Colonic mucosa (tissue), 4 donors: ENCODE measurements at regions not wholly inside any gene's neighbourhood (a gene's known extent, or its start where the extent isn't known, plus 50 kb on each side); places are given as distances from the start of the nearest gene placed in this dataset.

ENCODE experiments used
- DNase-seq: peaks from one replicate; pipeline ENCODE4 v3.0.0-alpha.2; 2020
- H3K27ac ChIP-seq: fragments of 200-600 bp; one replicate; pipeline ENCODE4 v1.8.0; 2021
- H3K27me3 ChIP-seq: fragments of 200-600 bp; one replicate; pipeline ENCODE4 v1.8.0; 2021
- H3K36me3 ChIP-seq: fragments of 200-600 bp; one replicate; pipeline ENCODE4 v1.8.0; 2021
- H3K4me1 ChIP-seq: fragments of 200-600 bp; one replicate; pipeline ENCODE4 v1.8.0; 2021; ENCODE audit warnings: mild to moderate bottlenecking
- H3K4me3 ChIP-seq: fragments of 200-600 bp; one replicate; pipeline ENCODE4 v1.8.0; 2021
- H3K9ac ChIP-seq, 2 donors: one replicate each; pipeline ENCODE4 v1.7.0; 2013; ENCODE audit warnings: control low read depth in 2 of 2, low read depth in 2 of 2, low read length in 2 of 2
- H3K9me3 ChIP-seq: fragments of 200-600 bp; one replicate; pipeline ENCODE4 v1.8.0; 2021
- CTCF ChIP-seq: fragments of 200-600 bp; IDR thresholded peaks from one replicate; pipeline ENCODE4 v1.8.0; 2022; ENCODE audit warnings: antibody characterized with exemption, mild to moderate bottlenecking
- intact Hi-C: fragments of 100-400 bp; cut with DNase I; formaldehyde crosslinking; loops from one replicate; pipeline ENCODE4 v1.14.1; 2022
- donor health status: healthy.
- donor health status: DM: no; HTN: no; CAD: no.
- donor health status: DM: no; HTN: no; CAD: no.

GRCh38 chr1:95553595-95553994, 319.6 kb downstream of the RWDD3 start:
- intact Hi-C loops, result no loop called here
- Histone ChIP-seq H3K4me1 (no peaks in the 10 kb centered on the region), H3K27ac (no peak overlapping the region), H3K4me3 (no peak overlapping the region), H3K9me3 (no peaks in the 10 kb centered on the region), H3K36me3 (no peaks in the 10 kb centered on the region), H3K9ac (no peak overlapping the region), H3K27me3 (no peaks in the 10 kb centered on the region)
- DNase-seq, result no peak
- no peak for TF ChIP-seq CTCF

- DNase-seq, result no peak
- no peak for TF ChIP-seq CTCF
- H3K9me3 ChIP-seq, result no peaks in the 10 kb centered on the region
- H3K4me1 ChIP-seq, result no peaks in the 10 kb centered on the region
- no peak overlapping the region for H3K27ac ChIP-seq
- H3K9ac ChIP-seq, result no peak overlapping the region
- no peak overlapping the region for H3K4me3 ChIP-seq
- no peaks in the 10 kb centered on the region for H3K36me3 ChIP-seq
- H3K27me3 ChIP-seq, result no peaks in the 10 kb centered on the region
- intact Hi-C loops, result no loop called here
These were observed 320.4 kb downstream of the RWDD3 start for GRCh38 chr1:95554408-95554807.

- DNase-seq, result no peak
- intact Hi-C loops, result no loop called here
- Histone ChIP-seq H3K4me1 (no peaks in the 10 kb centered on the region), H3K9ac (no peak overlapping the region), H3K9me3 (no peaks in the 10 kb centered on the region), H3K27ac (no peak overlapping the region), H3K27me3 (no peaks in the 10 kb centered on the region), H3K4me3 (no peak overlapping the region), H3K36me3 (no peaks in the 10 kb centered on the region)
- TF ChIP-seq CTCF, result no peak
These were observed 324.8 kb downstream of the RWDD3 start for GRCh38 chr1:95558791-95559190.

- intact Hi-C loops, result no loop called here
- Histone ChIP-seq H3K27ac (no peak overlapping the region), H3K36me3 (no peaks in the 10 kb centered on the region), H3K9me3 (no peaks in the 10 kb centered on the region), H3K27me3 (no peaks in the 10 kb centered on the region), H3K4me3 (no peak overlapping the region), H3K9ac (no peak overlapping the region), H3K4me1 (no peaks in the 10 kb centered on the region)
- TF ChIP-seq CTCF, result no peak
- no peak for DNase-seq
These were observed 327.3 kb downstream of the RWDD3 start for GRCh38 chr1:95561346-95561745.

GRCh38 chr1:95562230-95562629, 328.2 kb downstream of the RWDD3 start:
- DNase-seq, result no peak
- TF ChIP-seq CTCF, result no peak
- intact Hi-C loops, result no loop called here
- no peaks in the 10 kb centered on the region for H3K4me1 ChIP-seq
- no peak overlapping the region for H3K27ac ChIP-seq
- no peaks in the 10 kb centered on the region for H3K27me3 ChIP-seq
- no peaks in the 10 kb centered on the region for H3K36me3 ChIP-seq
- no peaks in the 10 kb centered on the region for H3K9me3 ChIP-seq
- no peak overlapping the region for H3K4me3 ChIP-seq
- H3K9ac ChIP-seq, result no peak overlapping the region

GRCh38 chr1:95572002-95572401, 338.0 kb downstream of the RWDD3 start:
- Histone ChIP-seq H3K9ac (no peak overlapping the region), H3K9me3 (no peaks in the 10 kb centered on the region), H3K27me3 (no peaks in the 10 kb centered on the region), H3K36me3 (no peaks in the 10 kb centered on the region), H3K4me1 (no peaks in the 10 kb centered on the region), H3K4me3 (no peak overlapping the region), H3K27ac (no peak overlapping the region)
- intact Hi-C loops, result no loop called here
- no peak for TF ChIP-seq CTCF
- no peak for DNase-seq
